GM18868 (cell line): ENCODE measurements at regions not wholly inside any gene's neighbourhood (a gene's known extent, or its start where the extent isn't known, plus 50 kb on each side); places are given as distances from the start of the nearest gene placed in this dataset.
"Not testable (repeated sequence)": the region's sequence is repeated elsewhere in the genome, so short reads cannot be mapped to it uniquely, and the experiment has no call there.

Experiments used
- ATAC-seq: cut with Tn5 transposase; IDR thresholded peaks from one replicate; pipeline ENCODE4 v1.9.1; 2021; ENCODE audit warnings: mild to moderate bottlenecking, moderate library complexity; ENCODE audit not compliant: unreplicated experiment

DNA sequence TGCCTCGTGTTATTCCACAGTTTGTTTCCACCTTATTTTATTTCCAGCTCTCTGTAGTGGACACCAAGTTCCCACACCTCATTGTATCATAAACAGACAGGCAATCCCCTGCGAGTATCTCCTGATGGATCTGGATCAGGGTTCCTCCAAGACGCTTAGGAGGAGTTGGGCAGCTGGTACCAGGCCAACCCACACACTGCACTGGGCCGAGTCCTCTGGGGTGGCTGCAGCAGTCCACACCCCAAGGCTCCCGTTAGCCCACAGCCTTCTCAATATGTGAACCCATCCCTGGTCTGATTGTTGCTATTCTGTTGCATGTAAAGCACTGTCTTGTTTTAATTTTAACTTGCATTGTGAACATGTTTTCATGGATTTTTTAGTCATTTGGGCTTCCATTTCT is 178.8 kb upstream of the RAB6C start:
- ATAC-seq, result no peak

DNA sequence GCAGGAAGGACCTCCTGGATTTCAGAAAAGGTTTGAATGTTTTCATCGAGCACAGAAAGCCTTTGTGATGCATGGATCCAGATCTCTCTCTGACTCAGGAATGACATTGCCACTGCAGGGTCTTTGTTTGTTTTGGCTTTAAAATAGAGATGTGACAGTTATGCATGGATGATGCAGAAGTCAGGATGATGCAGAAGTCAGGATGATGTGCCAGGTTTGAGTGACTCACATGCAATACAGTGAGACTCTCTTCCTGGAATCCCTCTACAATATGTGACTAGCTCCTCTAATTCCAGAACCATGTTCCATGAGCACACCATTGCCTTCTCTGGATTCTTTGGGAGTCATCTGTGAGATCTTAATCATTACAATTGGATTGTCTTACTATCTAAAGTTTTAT is 177.9 kb upstream of the RAB6C start:
- no peak for ATAC-seq

DNA sequence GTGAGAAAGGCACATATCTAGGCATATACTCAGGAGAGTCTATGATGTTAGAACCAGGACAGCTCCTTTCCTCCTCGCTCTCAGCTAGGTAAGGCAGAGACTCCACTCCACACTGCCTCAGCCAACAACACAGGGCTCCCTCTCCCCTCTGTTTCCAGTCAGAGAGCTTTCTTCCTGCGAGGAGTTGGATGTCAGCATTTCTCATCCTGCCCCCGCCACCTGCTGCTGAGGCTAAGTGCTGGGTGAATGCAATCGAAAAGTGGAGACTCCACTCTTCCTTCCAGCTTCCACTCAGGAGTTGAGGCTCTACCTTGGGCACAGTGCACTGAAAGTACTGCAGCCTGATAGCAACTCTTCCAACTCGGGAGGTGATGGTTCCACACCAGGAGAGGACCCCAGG is 177.2 kb upstream of the RAB6C start:
- no peak for ATAC-seq

- no peak for ATAC-seq
These were observed 176.4 kb upstream of the RAB6C start for GRCh38 chr2:129803032-129803431.

DNA sequence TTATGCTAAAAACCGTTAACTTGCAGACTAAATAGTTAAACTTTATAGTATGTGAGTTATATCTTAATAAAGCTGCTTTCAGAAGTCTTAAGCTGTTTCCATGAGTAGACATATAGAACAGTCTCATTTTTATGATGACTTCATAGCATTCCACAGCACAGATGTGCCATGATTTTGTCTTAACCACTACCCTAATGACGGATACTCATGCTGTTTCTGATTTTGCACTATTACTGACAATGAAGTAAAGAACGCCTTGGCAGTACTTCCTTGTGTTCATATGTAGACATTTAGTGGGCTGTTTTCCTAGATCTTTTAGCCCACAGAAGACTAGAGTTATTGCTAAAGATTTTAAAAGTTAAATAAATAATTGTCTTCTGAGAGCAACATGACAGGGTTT is 175.6 kb upstream of the RAB6C start:
- no peak for ATAC-seq

DNA sequence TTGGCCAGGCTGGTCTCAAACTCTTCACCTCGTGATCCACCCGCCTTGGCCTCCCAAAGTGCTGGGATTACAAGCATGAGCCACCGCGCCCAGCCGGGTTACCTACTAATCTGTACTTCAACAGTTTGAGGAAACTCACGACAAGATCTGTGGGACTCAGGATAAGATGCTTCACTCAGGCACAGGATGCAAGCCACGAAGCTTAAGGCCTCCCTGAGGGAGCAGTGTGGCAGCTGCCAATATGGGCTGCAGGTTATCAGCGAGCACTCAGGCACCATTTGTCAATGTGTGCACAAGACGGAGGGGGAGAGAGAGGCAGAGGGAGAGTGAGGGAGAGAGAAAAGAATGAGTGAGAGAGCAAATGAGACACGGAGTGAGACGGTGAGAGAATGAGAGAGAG is 173.6 kb upstream of the RAB6C start:
- no peak for ATAC-seq

- ATAC-seq, result no peak
These were observed 173.1 kb upstream of the RAB6C start for GRCh38 chr2:129806317-129806716.

- no peak for ATAC-seq
These were observed 172.5 kb upstream of the RAB6C start for GRCh38 chr2:129806990-129807389.

- ATAC-seq, result not testable (repeated sequence)
These were observed 171.7 kb upstream of the RAB6C start for GRCh38 chr2:129807642-129808338.

GRCh38 chr2:129810521-129810920 is 168.9 kb upstream of the RAB6C start:
- no peak for ATAC-seq

- peak; percentile 85 for ATAC-seq
These were observed 167.4 kb upstream of the RAB6C start for GRCh38 chr2:129812071-129812470.

- no peak for ATAC-seq
These were observed 166.8 kb upstream of the RAB6C start for GRCh38 chr2:129812654-129813053.

- no peak for ATAC-seq
These were observed 166.1 kb upstream of the RAB6C start for GRCh38 chr2:129813404-129813803.

DNA sequence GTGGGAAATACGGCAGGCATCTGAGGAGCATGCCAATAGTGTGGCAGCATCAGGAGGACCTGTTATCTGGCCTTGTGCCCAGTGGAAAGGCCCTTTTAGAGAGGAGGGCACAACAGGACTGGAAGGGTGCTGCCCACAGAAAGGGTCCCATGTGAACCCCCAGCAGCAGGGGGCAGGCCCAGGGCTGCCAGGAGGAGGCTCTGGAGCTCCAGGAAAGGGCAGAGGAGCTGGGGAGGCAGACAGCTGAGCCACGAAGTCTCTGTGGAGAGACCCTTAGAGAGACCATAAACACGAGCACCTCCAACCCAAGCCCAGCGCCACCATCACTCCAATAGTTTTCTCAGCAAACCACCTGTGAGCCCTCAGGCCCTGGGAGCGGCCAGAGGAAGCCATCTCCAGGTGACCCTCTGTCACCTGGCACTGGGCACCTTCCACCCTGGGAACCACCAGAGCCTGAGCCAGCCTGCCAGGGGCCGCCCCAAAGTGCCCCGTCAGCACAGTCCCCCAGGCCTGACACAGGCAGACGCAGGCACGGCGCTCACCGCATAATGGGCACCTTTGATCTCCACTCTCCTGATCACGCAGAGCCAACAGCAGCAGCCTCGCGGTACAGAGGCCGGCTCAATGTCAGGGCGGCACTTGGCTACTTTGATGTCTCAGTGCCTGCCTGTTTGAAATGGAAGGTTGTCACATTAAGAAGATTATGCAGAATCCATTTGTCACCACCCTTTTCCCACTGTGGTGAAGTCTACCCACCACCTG is 162.5 kb upstream of the RAB6C start:
- ATAC-seq, result no peak

GRCh38 chr2:129819855-129820254 is 159.6 kb upstream of the RAB6C start:
- ATAC-seq, result no peak

DNA sequence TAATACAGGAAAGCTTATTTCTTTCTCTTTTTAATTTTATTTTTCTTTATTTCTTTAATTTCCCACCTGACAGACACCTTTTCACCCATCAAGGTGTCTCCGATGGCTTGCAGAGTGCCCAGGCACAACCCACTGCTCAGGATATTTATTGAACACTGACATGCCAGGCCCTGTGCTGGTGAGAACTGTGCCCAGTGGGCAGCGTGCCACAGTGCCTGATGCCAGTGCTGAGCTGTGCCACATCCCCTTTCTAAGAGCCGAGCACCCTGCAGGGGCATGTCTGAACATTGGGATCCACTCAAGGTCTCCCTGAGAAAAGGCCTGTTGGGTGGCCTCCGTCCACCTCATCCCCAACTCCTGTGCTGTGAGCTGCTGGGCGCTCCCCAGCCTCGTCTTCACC is 158.6 kb upstream of the RAB6C start:
- ATAC-seq, result no peak

DNA sequence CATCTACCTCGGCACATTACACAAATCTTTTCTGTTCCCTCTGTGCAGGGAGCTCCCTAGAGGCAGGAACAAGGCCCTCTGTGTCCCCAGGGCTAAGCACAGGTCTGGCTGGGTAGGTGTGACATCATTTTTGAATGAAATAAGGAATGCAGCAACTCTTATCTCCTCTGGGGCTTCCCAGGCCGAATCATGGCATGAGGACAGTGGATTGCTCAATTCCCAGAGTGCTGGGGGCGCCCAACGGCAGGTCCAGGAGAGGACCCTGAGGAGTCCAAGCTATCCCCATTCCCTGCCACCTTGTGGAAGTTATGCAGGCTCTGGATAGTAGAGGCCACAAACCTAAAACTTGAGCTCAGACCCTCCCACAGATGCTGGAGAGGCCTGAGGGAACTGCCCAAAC is 158.0 kb upstream of the RAB6C start:
- no peak for ATAC-seq

GRCh38 chr2:129823044-129823443 is 156.4 kb upstream of the RAB6C start:
- ATAC-seq, result no peak

GRCh38 chr2:129827311-129828090 is 152.0 kb upstream of the RAB6C start:
- no peak for ATAC-seq

- ATAC-seq, result no peak
These were observed 150.7 kb upstream of the RAB6C start for GRCh38 chr2:129828792-129829191.

- ATAC-seq, result no peak
These were observed 149.9 kb upstream of the RAB6C start for GRCh38 chr2:129829588-129829987.

- no peak for ATAC-seq
These were observed 148.4 kb upstream of the RAB6C start for GRCh38 chr2:129831018-129831417.
